GM23338 (cell line): ENCODE measurements at regions not wholly inside any gene's neighbourhood (a gene's known extent, or its start where the extent isn't known, plus 50 kb on each side); places are given as distances from the start of the nearest gene placed in this dataset.

Experiments
- ATAC-seq: fragments of 200-7000 bp; cut with Tn5 transposase; 3 replicates; pipeline ENCODE4 v1.9.1; 2020
- DNase-seq: peaks from one replicate; pipeline ENCODE4 v3.0.0-alpha.2; 2015; ENCODE audit warnings: low spot score
- H2AFZ ChIP-seq: fragments of 200-600 bp; sonication (generic); 2 replicates; pipeline ENCODE4 v1.8.0; 2016; ENCODE audit warnings: antibody characterized with exemption, mild to moderate bottlenecking, moderate library complexity
- H3F3A ChIP-seq: fragments of 200-600 bp; sonication (generic); replicated peaks from 2 replicates; pipeline ENCODE4 v1.8.0; 2017; ENCODE audit warnings: antibody characterized with exemption, mixed run types, low read depth
- H3K27ac ChIP-seq: fragments of 200-600 bp; sonication (generic); 2 replicates; pipeline ENCODE4 v1.6.1; 2016; ENCODE audit warnings: low read depth
- H3K27me3 ChIP-seq: fragments of 200-600 bp; sonication (generic); 2 replicates; pipeline ENCODE4 v1.8.0; 2016; ENCODE audit warnings: mild to moderate bottlenecking, mixed run types, moderate library complexity; ENCODE audit not compliant: insufficient read depth
- H3K36me3 ChIP-seq: fragments of 200-600 bp; sonication (generic); 2 replicates; pipeline ENCODE4 v1.8.0; 2016; ENCODE audit warnings: mild to moderate bottlenecking; ENCODE audit not compliant: insufficient read depth
- H3K4me1 ChIP-seq: fragments of 200-600 bp; sonication (generic); 2 replicates; pipeline ENCODE4 v1.8.0; 2016; ENCODE audit warnings: mild to moderate bottlenecking, moderate library complexity; ENCODE audit not compliant: insufficient read depth
- H3K4me2 ChIP-seq: fragments of 200-600 bp; sonication (generic); 2 replicates; pipeline ENCODE4 v1.7.1; 2017; ENCODE audit warnings: mixed run types
- H3K4me3 ChIP-seq: fragments of 200-600 bp; sonication (generic); 2 replicates; pipeline ENCODE4 v1.6.1; 2016; ENCODE audit warnings: mixed run types
- H3K79me2 ChIP-seq: fragments of 200-600 bp; sonication (generic); replicated peaks from 2 replicates; pipeline ENCODE4 v1.8.0; 2017; ENCODE audit warnings: mild to moderate bottlenecking; ENCODE audit not compliant: insufficient read depth
- H3K9me2 ChIP-seq: fragments of 200-600 bp; sonication (generic); 2 replicates; pipeline ENCODE4 v1.8.0; 2017; ENCODE audit not compliant: insufficient read depth
- H4K20me1 ChIP-seq: fragments of 200-600 bp; sonication (generic); replicated peaks from 2 replicates; pipeline ENCODE4 v1.8.0; 2017; ENCODE audit warnings: mild to moderate bottlenecking; ENCODE audit not compliant: insufficient read depth
- H3K27ac Mint-ChIP-seq: 2 replicates; pipeline ENCODE4 v1.8.0; 2020; ENCODE audit warnings: inconsistent platforms, mild to moderate bottlenecking, moderate library complexity, mixed read lengths
- H3K27me3 Mint-ChIP-seq: 3 replicates; pipeline ENCODE4 v1.8.0; 2022; ENCODE audit warnings: low read depth, mild to moderate bottlenecking, moderate library complexity, mixed read lengths, inconsistent platforms; ENCODE audit not compliant: insufficient read depth, poor library complexity
- H3K36me3 Mint-ChIP-seq: 3 replicates; pipeline ENCODE4 v1.8.0; 2021; ENCODE audit warnings: low read depth, mild to moderate bottlenecking, inconsistent platforms, moderate library complexity, mixed read lengths
- H3K4me1 Mint-ChIP-seq: 3 replicates; pipeline ENCODE4 v1.8.0; 2020; ENCODE audit warnings: mild to moderate bottlenecking, inconsistent platforms, mixed read lengths
- H3K4me3 Mint-ChIP-seq: 3 replicates; pipeline ENCODE4 v1.8.0; 2021; ENCODE audit warnings: moderate library complexity, mild to moderate bottlenecking, inconsistent platforms, mixed read lengths
- H3K9me3 Mint-ChIP-seq: 3 replicates; pipeline ENCODE4 v1.8.0; 2020; ENCODE audit warnings: moderate library complexity, mild to moderate bottlenecking, inconsistent platforms, mixed read lengths
- CREB1 ChIP-seq: fragments of 250-450 bp; sonication (Bioruptor Pico); IDR thresholded peaks from 2 replicates; pipeline ENCODE4 v1.5.0; 2020; ENCODE audit warnings: low read depth, mild to moderate bottlenecking, moderate library complexity
- CTCF ChIP-seq, 2 experiments: fragments of 200-600 bp in 1 of 2; sonication (generic) in 1 of 2; conservative IDR thresholded peaks; 2 replicates each; pipeline versions ENCODE4 v1.5.1 to v1.6.1; 2016 to 2017; ENCODE audit warnings: antibody characterized with exemption in 2 of 2, low read depth in 2 of 2, mild to moderate bottlenecking in 2 of 2, moderate library complexity in 1 of 2
- ETS1 ChIP-seq: IDR thresholded peaks from 2 replicates; pipeline ENCODE4 v1.6.1; 2016; ENCODE audit warnings: antibody characterized with exemption
- JUNB ChIP-seq: IDR thresholded peaks from one replicate; pipeline ENCODE4 v1.6.1; 2016; ENCODE audit warnings: antibody characterized with exemption; ENCODE audit not compliant: unreplicated experiment
- NANOG ChIP-seq: IDR thresholded peaks from 2 replicates; pipeline ENCODE4 v1.6.1; 2016; ENCODE audit warnings: antibody characterized with exemption, borderline replicate concordance
- REST ChIP-seq: IDR thresholded peaks from one replicate; pipeline ENCODE4 v1.6.1; 2018; ENCODE audit warnings: antibody characterized with exemption; ENCODE audit not compliant: unreplicated experiment
- ZNF114 ChIP-seq: fragments of 250-450 bp; sonication (Bioruptor Pico); IDR thresholded peaks from 2 replicates; pipeline ENCODE4 v1.5.0; 2020; ENCODE audit warnings: mild to moderate bottlenecking, moderate library complexity
- ZNF331 ChIP-seq: fragments of 250-450 bp; sonication (Bioruptor Pico); IDR thresholded peaks from 2 replicates; pipeline ENCODE4 v1.5.0; 2020; ENCODE audit warnings: low read depth, mild to moderate bottlenecking, moderate library complexity
- ZNF462 ChIP-seq: fragments of 250-450 bp; sonication (Bioruptor Pico); IDR thresholded peaks from 2 replicates; pipeline ENCODE4 v1.5.0; 2020; ENCODE audit warnings: mild to moderate bottlenecking, moderate library complexity

- Histone ChIP-seq H3K4me2 (no peak overlapping the region), H3K79me2 (no peaks in the 10 kb centered on the region), H4K20me1 (no peaks in the 10 kb centered on the region), H3K4me3 (no peak overlapping the region), H2AFZ (no peak overlapping the region), H3K9me2 (no peaks in the 10 kb centered on the region; the same call in 1 of the 2 replicates), H3F3A (no peaks in the 10 kb centered on the region), H3K4me1 (no peaks in the 10 kb centered on the region), H3K27me3 (no peaks in the 10 kb centered on the region), H3K36me3 (no peaks in the 10 kb centered on the region), H3K27ac (no peak overlapping the region)
- Mint-ChIP-seq H3K9me3 (peaks cover 19% of the 10 kb centered on the region; the same call in 2 of the 3 replicates), H3K4me3 (no peak overlapping the region), H3K36me3 (peaks cover 3% of the 10 kb centered on the region; the same call in 1 of the 3 replicates), H3K4me1 (no peaks in the 10 kb centered on the region), H3K27ac (no peak overlapping the region), H3K27me3 (no peaks in the 10 kb centered on the region)
- no peak for DNase-seq
- TF ChIP-seq REST (no peak), CTCF (conservative IDR thresholded peaks at IDR 0.05; ENCODE audit: low read depth in 2 of 2) (no peak)
- ATAC-seq, result no peak
Observed at GRCh38 chr9:22863736-22864135, 417.1 kb downstream of the DMRTA1 start.

- Histone ChIP-seq H3K9me2 (peaks cover 7% of the 10 kb centered on the region; the same call in 1 of the 2 replicates), H3K27me3 (no peaks in the 10 kb centered on the region), H3K27ac (no peak overlapping the region), H3F3A (no peaks in the 10 kb centered on the region), H4K20me1 (no peaks in the 10 kb centered on the region), H3K4me1 (0 out of 2 replicates have a peak, but pooled peaks cover under 1% of the 10 kb centered on the region), H3K79me2 (no peaks in the 10 kb centered on the region), H2AFZ (no peak overlapping the region), H3K4me2 (no peak overlapping the region), H3K4me3 (no peak overlapping the region), H3K36me3 (no peaks in the 10 kb centered on the region)
- DNase-seq, result no peak
- ATAC-seq, result no peak
- no peak overlapping the region for H3K27ac Mint-ChIP-seq
- peaks cover 1% of the 10 kb centered on the region for H3K27me3 Mint-ChIP-seq
- peaks cover under 1% of the 10 kb centered on the region; the same call in 1 of the 3 replicates for H3K4me1 Mint-ChIP-seq
- no peaks in the 10 kb centered on the region for H3K36me3 Mint-ChIP-seq
- no peaks in the 10 kb centered on the region for H3K9me3 Mint-ChIP-seq
- TF ChIP-seq ZNF331 (CRISPR knock-in tag) (no peak), ZNF114 (no peak), NANOG (no peak), JUNB (no peak), ZNF462 (CRISPR knock-in tag) (no peak), CREB1 (CRISPR knock-in tag) (no peak), ETS1 (no peak)
- no peak overlapping the region for H3K4me3 Mint-ChIP-seq
Observed at GRCh38 chr9:22893196-22893843, 446.7 kb downstream of the DMRTA1 start.
